COR-L47 (cell line): ENCODE measurements at regions not wholly inside any gene's neighbourhood (a gene's known extent, or its start where the extent isn't known, plus 50 kb on each side); places are given as distances from the start of the nearest gene placed in this dataset.

Experiments used
- DNase-seq: peaks from one replicate; lab custom pipeline; 2025; lab: John Stamatoyannopoulos, UW

GRCh38 chr6:129911732-129912131 is 50.6 kb upstream of the TMEM244 start:
- no peak for DNase-seq
